Thoracic aorta (tissue), 2 donors: ENCODE measurements at regions not wholly inside any gene's neighbourhood (a gene's known extent, or its start where the extent isn't known, plus 50 kb on each side); places are given as distances from the start of the nearest gene placed in this dataset.

Experiments
- ATAC-seq: fragments of 150-250 bp; one replicate; pipeline ENCODE4 v1.8.0; 2017; ENCODE audit warnings: low read depth; ENCODE audit not compliant: insufficient number of reproducible peaks, low FRiP score
- DNase-seq: peaks from one replicate; pipeline ENCODE4 v3.0.0-alpha.2; 2020; ENCODE audit warnings: low spot score
- H3K27ac ChIP-seq, 2 donors: fragments of 200-600 bp; sonication (generic); 1 replicate in 1 of 2; 2 replicates in 1 of 2; pipeline ENCODE4 v1.5.1; 2016; ENCODE audit warnings: mild to moderate bottlenecking in 2 of 2, moderate library complexity in 2 of 2
- H3K27me3 ChIP-seq: fragments of 200-600 bp; sonication (generic); replicated peaks from 2 replicates; pipeline ENCODE4 v1.6.0; 2016; ENCODE audit warnings: mild to moderate bottlenecking; ENCODE audit not compliant: insufficient read depth
- H3K36me3 ChIP-seq: fragments of 200-600 bp; sonication (generic); one replicate; pipeline ENCODE4 v1.5.1; 2016
- H3K4me1 ChIP-seq, 2 donors: fragments of 200-600 bp; sonication (generic); 1 replicate in 1 of 2; 2 replicates in 1 of 2; pipeline versions ENCODE4 v1.5.1 to v1.6.0; 2016; ENCODE audit warnings: low read depth in 2 of 2, mild to moderate bottlenecking in 1 of 2; ENCODE audit not compliant: control insufficient read depth in 1 of 2
- H3K4me3 ChIP-seq: fragments of 200-600 bp; sonication (generic); 2 replicates; pipeline ENCODE4 v1.5.1; 2016; ENCODE audit warnings: mild to moderate bottlenecking
- H3K9me3 ChIP-seq: fragments of 200-600 bp; sonication (generic); 2 replicates; pipeline ENCODE4 v1.5.1; 2016
- CTCF ChIP-seq: fragments of 200-600 bp; sonication (generic); IDR thresholded peaks from one replicate; pipeline ENCODE4 v1.5.1; 2019; ENCODE audit warnings: antibody characterized with exemption

GRCh38 chr20:39103732-39104131 is 141.6 kb downstream of the DHX35 start:
- Histone ChIP-seq H3K4me3 (no peak overlapping the region), H3K36me3 (no peaks in the 10 kb centered on the region), H3K9me3 (no peaks in the 10 kb centered on the region), H3K4me1 (no peaks in the 10 kb centered on the region), H3K27ac (no peak overlapping the region), H3K27me3 (no peaks in the 10 kb centered on the region)
- no peak for TF ChIP-seq CTCF
- DNase-seq (no peak), ATAC-seq (no peak)

- no peaks in the 10 kb centered on the region for H3K9me3 ChIP-seq
- no peaks in the 10 kb centered on the region for H3K27me3 ChIP-seq
- TF ChIP-seq CTCF, result no peak
Observed at GRCh38 chr20:39103305-39103704, 141.2 kb downstream of the DHX35 start.

GRCh38 chr20:39101895-39102294 is 139.8 kb downstream of the DHX35 start:
- no peak for DNase-seq
- Histone ChIP-seq H3K36me3 (no peaks in the 10 kb centered on the region), H3K4me1 (no peaks in the 10 kb centered on the region), H3K9me3 (no peaks in the 10 kb centered on the region), H3K27me3 (no peaks in the 10 kb centered on the region), H3K4me3 (no peak overlapping the region), H3K27ac (no peak overlapping the region)
- no peak for TF ChIP-seq CTCF
- no peak for ATAC-seq

More at GRCh38 chr20:39103305-39103704, 141.2 kb downstream of the DHX35 start:
- no peak for ATAC-seq
- no peaks in the 10 kb centered on the region for H3K36me3 ChIP-seq
- no peaks in the 10 kb centered on the region for H3K4me1 ChIP-seq
- no peak overlapping the region for H3K27ac ChIP-seq
- no peak overlapping the region for H3K4me3 ChIP-seq
- no peak for DNase-seq

- DNase-seq, result no peak
- Histone ChIP-seq H3K4me1 (no peaks in the 10 kb centered on the region), H3K27ac (no peak overlapping the region), H3K9me3 (no peaks in the 10 kb centered on the region), H3K4me3 (no peak overlapping the region), H3K36me3 (no peaks in the 10 kb centered on the region), H3K27me3 (no peaks in the 10 kb centered on the region)
- no peak for TF ChIP-seq CTCF
- no peak for ATAC-seq
Observed at GRCh38 chr20:39100691-39101090, 138.5 kb downstream of the DHX35 start.

GRCh38 chr20:39097889-39098288 is 135.7 kb downstream of the DHX35 start:
- Histone ChIP-seq H3K27me3 (no peaks in the 10 kb centered on the region), H3K4me3 (no peak overlapping the region), H3K4me1 (no peaks in the 10 kb centered on the region), H3K9me3 (no peaks in the 10 kb centered on the region), H3K36me3 (no peaks in the 10 kb centered on the region), H3K27ac (no peak overlapping the region)
- TF ChIP-seq CTCF, result no peak
- ATAC-seq (no peak), DNase-seq (no peak)
